Stomach (tissue), 8 donors: ENCODE measurements at regions not wholly inside any gene's neighbourhood (a gene's known extent, or its start where the extent isn't known, plus 50 kb on each side); places are given as distances from the start of the nearest gene placed in this dataset.

Source experiments
- DNase-seq, 2 donors: peaks; one replicate each; pipeline versions ENCODE4 v3.0.0 to v3.0.0-alpha.2; 2013 to 2019
- H3K27ac ChIP-seq, 5 donors: fragments of 200-600 bp in 4 of 5; sonication (generic) in 4 of 5; one replicate each; pipeline ENCODE4 v1.5.1; 2013 to 2019; ENCODE audit warnings: mild to moderate bottlenecking in 1 of 5, moderate library complexity in 1 of 5
- H3K27me3 ChIP-seq, 3 donors: fragments of 200-600 bp; sonication (generic); one replicate each; pipeline ENCODE4 v1.5.1; 2017 to 2019; ENCODE audit warnings: mixed run types in 1 of 3
- H3K36me3 ChIP-seq, 4 donors: fragments of 200-600 bp; sonication (generic); 1 replicate in 3 of 4; 2 replicates in 1 of 4; pipeline ENCODE4 v1.5.1; 2016 to 2019
- H3K4me1 ChIP-seq, 4 donors: fragments of 200-600 bp; sonication (generic); one replicate each; pipeline ENCODE4 v1.5.1; 2016 to 2019
- H3K4me3 ChIP-seq, 4 donors: fragments of 200-600 bp; sonication (generic) in 3 of 4; one replicate each; pipeline ENCODE4 v1.5.1; 2016 to 2019; ENCODE audit warnings: mild to moderate bottlenecking in 1 of 4
- H3K9me3 ChIP-seq, 4 donors: fragments of 200-600 bp; sonication (generic); one replicate each; pipeline ENCODE4 v1.5.1; 2016 to 2019
- CTCF ChIP-seq, 7 experiments: fragments of 450-650 bp in 4 of 7; fragments of 200-600 bp in 3 of 7; sonication (generic) in 3 of 7; IDR thresholded peaks; one replicate each; pipeline ENCODE4 v1.5.1; 2016 to 2019; ENCODE audit warnings: antibody characterized with exemption in 7 of 7, control low read depth in 2 of 7, mild to moderate bottlenecking in 1 of 7
- EP300 ChIP-seq: sonication (generic); formaldehyde crosslinking; IDR thresholded peaks from one replicate; pipeline ENCODE4 v1.6.1; 2017; ENCODE audit warnings: antibody characterized with exemption
- POLR2A ChIP-seq, 4 donors: fragments of 450-650 bp; IDR thresholded peaks; one replicate each; pipeline ENCODE4 v1.6.1; 2016; ENCODE audit warnings: antibody characterized with exemption in 4 of 4, control low read depth in 2 of 4, mild to moderate bottlenecking in 1 of 4, moderate library complexity in 1 of 4
- POLR2AphosphoS5 ChIP-seq, 3 donors: sonication (generic); formaldehyde crosslinking; IDR thresholded peaks; one replicate each; pipeline ENCODE4 v1.6.1; 2016; ENCODE audit warnings: antibody characterized with exemption in 3 of 3
- WGBS, 5 donors: extraction: QIAGEN DNeasy Blood & Tissue Kit in 3 of 5; methylation state at CpG; one replicate each; pipeline versions ENCODE4 v1.1.5 to v1.1.7; 2013 to 2018; 5-methylcytosine and 5-hydroxymethylcytosine counted together
- intact Hi-C: fragments of 100-400 bp; cut with DNase I; formaldehyde crosslinking; loops from one replicate; pipeline ENCODE4 v1.15.1; 2023; ENCODE audit warnings: low total_unique reads
- donor health status: healthy with polysubstance abuse.
- donor health status: Bipolar disorder and iron deficiency.
- donor health status: healthy.

GRCh38 chr15:94607176-94607654 is 375.9 kb downstream of the MCTP2 start:
- WGBS, 5 donors, result 36 to 68% (median 57%) methylated on average over 7 of the region's 7 CpGs
- H3K36me3 ChIP-seq, result no peaks in the 10 kb centered on the region
- no peak overlapping the region for H3K4me3 ChIP-seq
- DNase-seq, result peak in 1 of 2 donors; percentile 63
- no peaks in the 10 kb centered on the region for H3K27me3 ChIP-seq
- H3K9me3 ChIP-seq, result no peaks in the 10 kb centered on the region
- TF ChIP-seq POLR2AphosphoS5 (IDR thresholded peaks at IDR 0.05), result no peak
- TF ChIP-seq EP300, result no peak
- no peak for TF ChIP-seq CTCF (IDR thresholded peaks at IDR 0.05)
- TF ChIP-seq POLR2A (IDR thresholded peaks at IDR 0.05), result no peak
- intact Hi-C loops, result no loop called here
- no peaks in the 10 kb centered on the region for H3K4me1 ChIP-seq
- H3K27ac ChIP-seq, result peak overlapping the region in 2 of 5 donors; percentile 0 to 30

GRCh38 chr15:94610069-94610468 is 378.7 kb downstream of the MCTP2 start:
- H3K27me3 ChIP-seq, result no peaks in the 10 kb centered on the region
- H3K4me1 ChIP-seq, result no peaks in the 10 kb centered on the region
- no peak overlapping the region for H3K27ac ChIP-seq
- TF ChIP-seq CTCF (IDR thresholded peaks at IDR 0.05) (no peak), POLR2AphosphoS5 (IDR thresholded peaks at IDR 0.05) (no peak), EP300 (no peak)
- DNase-seq, result peak in 1 of 2 donors; percentile 10
- H3K36me3 ChIP-seq, result no peaks in the 10 kb centered on the region
- no peak overlapping the region for H3K4me3 ChIP-seq
- WGBS, 5 donors, result 27 to 65% (median 33%) methylated on average over 2 of the region's 2 CpGs
- no peaks in the 10 kb centered on the region for H3K9me3 ChIP-seq
- intact Hi-C loops, result no loop called here

DNA sequence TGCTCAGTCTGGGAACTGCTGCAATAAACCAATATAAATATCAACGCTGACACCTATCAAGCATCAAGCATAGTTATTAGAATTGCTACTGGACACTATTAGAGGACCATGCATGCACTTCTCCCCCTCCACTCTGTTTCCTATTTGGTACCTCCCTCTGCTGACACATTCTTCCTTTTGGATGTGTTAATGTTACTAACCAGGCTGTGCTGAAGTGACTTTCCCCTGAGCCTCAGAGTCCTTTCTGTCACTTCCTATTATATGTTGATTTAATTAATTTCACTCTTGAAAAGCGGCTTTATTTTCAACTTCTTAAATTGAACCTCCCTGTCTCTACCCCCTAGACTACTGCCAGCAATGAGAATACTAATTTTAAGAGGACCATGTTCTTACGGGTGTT is 379.1 kb downstream of the MCTP2 start:
- Histone ChIP-seq H3K9me3 (no peaks in the 10 kb centered on the region), H3K4me3 (no peak overlapping the region), H3K4me1 (no peaks in the 10 kb centered on the region), H3K27me3 (no peaks in the 10 kb centered on the region), H3K36me3 (no peaks in the 10 kb centered on the region), H3K27ac (no peak overlapping the region)
- DNase-seq, result no peak
- 70 to 84% (median 80%) methylated on average over 3 of the region's 3 CpGs for whole genome bisulfite sequencing, 5 donors
- no peak for TF ChIP-seq POLR2AphosphoS5 (IDR thresholded peaks at IDR 0.05)
- TF ChIP-seq EP300, result no peak
- no peak for TF ChIP-seq POLR2A (IDR thresholded peaks at IDR 0.05)
- TF ChIP-seq CTCF (IDR thresholded peaks at IDR 0.05), result no peak
- intact Hi-C loops, result no loop called here

DNA sequence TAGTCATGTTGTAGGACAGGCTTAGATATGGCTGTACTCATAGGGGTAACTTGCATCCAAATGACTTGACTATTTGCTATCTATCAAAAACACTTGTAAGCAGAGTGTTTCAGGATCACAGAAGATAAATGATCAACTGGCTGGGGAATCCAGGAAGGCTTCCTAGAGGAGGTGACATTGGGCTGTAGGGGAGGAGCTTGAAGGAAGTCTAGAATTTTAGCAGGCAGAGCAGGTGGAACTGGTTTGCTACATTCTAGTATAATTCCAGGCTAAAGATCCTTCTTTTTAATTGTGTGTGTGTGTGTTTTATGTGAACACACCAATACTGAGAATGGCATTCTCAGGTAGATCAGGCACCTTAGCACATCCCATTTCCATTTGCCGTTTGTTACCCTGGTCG is 380.3 kb downstream of the MCTP2 start:
- no peak for DNase-seq
- intact Hi-C loops, result no loop called here
- H3K9me3 ChIP-seq, result no peaks in the 10 kb centered on the region
- no peak overlapping the region for H3K4me3 ChIP-seq
- H3K36me3 ChIP-seq, result no peaks in the 10 kb centered on the region
- H3K4me1 ChIP-seq, result no peaks in the 10 kb centered on the region
- 91 to 96% (median 92%) methylated on average over 2 of the region's 2 CpGs for WGBS, 5 donors
- TF ChIP-seq CTCF (IDR thresholded peaks at IDR 0.05) (no peak), POLR2AphosphoS5 (IDR thresholded peaks at IDR 0.05) (no peak), POLR2A (IDR thresholded peaks at IDR 0.05) (no peak), EP300 (no peak)
- H3K27me3 ChIP-seq, result no peaks in the 10 kb centered on the region
- no peak overlapping the region for H3K27ac ChIP-seq
